Anterior cingulate cortex (tissue), 58 donors: ENCODE measurements at regions not wholly inside any gene's neighbourhood (a gene's known extent, or its start where the extent isn't known, plus 50 kb on each side); places are given as distances from the start of the nearest gene placed in this dataset.
"Not testable (repeated sequence)": the region's sequence is repeated elsewhere in the genome, so short reads cannot be mapped to it uniquely, and the experiment has no call there.

Experiments used
- DNase-seq, 58 donors: peaks; one replicate each; lab custom pipeline; 2025; lab: John Stamatoyannopoulos, UW

DNA sequence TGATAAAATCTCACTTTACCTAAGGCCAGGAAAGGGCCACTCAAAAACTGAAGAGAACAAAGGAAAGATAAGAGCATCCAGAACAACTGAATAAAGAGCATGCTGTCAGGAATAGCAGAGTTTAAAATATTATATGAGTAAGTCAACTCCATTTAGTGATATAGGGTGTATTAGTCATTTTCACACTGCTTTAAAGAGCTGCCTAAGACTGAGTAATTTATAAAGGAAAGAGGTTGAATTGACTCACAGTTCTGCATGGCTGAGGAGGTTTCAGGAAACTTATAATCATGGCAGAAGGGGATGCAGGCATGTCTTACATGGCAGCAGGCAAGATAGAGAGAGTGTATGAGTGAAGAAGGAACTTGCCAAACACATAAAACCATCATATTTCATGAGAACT, 778.0 kb upstream of the NECTIN3 start:
- no peak for DNase-seq

DNA sequence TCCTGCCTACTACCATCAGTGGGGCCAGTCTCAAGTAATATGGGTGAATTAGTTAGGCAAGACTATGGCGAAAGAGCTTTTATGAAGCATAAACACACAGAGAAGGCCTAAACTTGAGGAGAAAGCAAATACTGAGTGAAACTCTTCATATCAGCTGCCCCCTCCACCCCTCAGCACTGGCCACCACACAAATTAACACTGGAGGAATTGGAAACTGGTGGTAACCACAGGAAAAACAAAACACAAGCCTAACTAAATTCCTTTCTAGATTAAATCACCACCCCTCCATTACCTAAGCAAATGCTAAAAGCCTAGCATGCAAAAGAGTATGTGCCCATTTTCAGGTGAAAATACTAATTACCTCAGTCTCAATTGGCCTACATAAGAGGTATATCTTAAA, 774.7 kb upstream of the NECTIN3 start:
- DNase-seq: no peak

DNA sequence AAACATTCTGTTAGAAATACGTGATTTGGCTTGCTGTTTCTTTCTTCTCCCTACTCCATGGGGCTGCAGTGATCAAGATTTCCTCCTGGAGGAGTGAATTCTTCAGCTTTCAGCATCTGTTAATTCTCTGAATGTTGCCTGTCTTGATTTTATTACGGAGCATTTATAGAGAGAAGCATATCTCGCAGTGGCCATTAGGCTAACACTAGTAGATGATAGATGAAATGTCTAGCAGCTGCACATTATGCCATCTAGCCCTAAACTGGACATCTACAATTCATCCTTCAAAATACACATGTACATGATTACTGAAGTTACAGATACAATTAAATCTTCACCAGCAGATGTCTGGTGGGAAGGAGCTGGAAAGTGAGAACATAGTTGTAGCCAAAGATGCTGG, 769.8 kb upstream of the NECTIN3 start:
- DNase-seq: peak in 3 of 58 donors; percentile 5 to 49 (median 9)

DNA sequence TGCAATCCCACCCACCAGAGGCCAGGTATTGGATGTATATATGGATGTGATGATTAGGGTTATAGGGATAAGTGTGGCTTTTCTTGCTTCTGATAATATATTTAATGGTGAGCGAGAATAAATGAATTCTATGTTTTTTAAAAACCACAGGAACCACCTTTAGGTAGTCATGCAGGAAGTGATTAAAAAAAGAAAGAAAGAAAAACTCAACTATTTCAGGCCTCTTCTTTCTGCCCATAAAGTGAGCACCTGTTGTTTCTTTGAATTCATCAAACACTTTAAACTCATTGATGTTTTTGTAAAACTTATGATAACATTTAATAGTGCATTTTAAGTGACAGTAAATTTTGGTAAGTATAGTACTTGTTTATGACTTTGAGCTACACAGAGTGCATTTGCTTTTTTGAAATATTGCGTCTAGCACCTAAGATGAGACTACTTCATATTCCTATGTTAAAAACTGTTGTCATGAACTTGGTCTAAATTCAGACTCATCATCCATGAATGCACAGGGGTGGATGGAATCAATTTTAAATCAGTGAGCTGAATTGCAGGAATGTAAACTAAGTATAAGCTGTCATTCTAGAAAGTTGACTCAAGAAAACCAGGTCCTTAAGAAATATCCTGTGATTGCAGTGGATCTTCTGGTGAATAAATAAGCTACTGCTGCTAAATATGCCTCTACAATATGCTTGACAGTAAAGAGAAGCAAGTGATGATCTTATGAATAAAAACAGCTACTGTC, 764.4 kb upstream of the NECTIN3 start:
- DNase-seq: no peak

DNA sequence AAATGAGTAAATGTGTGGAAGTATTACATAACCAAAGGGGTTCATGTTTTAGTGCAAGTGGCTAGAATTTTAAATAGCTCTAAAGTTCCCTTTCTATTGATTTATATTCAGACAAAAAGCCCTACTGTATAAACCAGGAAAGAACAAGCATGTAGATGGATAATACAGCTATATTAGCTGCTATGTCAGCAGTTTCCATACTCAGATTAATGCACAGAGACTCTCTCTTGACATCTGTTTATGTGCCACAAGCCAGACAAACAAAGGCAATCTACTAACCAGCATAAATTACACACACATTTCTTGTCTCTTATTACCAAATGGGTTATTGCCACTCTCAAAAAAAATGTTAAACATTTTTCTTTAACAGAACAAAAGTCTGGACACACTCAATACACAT, 760.1 kb upstream of the NECTIN3 start:
- DNase-seq: no peak

DNA sequence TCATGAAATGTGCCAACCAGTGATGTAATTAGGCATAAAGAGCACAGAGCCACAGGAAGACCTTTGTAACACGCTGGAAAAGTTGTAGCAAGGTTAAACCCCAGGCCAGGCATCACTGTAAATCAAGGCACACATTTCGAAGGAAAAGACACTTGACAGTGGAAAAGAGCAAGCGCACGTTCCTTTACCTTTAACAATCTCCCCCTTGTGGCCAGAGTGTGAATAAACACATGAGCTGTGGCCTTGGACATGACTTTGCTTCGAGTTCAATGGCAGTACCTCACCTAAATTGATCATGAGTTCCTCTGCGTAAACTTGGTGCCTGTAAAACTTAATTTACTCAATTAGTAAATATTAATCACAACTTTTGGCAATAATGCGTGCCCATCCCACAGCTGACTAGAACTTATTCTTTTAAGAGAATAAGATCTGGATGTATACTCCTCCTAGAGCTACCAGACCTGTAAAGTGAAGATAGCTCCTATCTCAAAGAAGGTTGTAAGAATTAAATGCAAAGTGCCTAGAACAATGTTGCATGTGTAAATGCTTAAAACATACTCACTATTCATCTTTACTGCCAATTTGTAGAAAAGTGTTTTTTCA, 757.0 kb upstream of the NECTIN3 start:
- DNase-seq: peak in 21 of 58 donors; percentile 1 to 23 (median 5)

DNA sequence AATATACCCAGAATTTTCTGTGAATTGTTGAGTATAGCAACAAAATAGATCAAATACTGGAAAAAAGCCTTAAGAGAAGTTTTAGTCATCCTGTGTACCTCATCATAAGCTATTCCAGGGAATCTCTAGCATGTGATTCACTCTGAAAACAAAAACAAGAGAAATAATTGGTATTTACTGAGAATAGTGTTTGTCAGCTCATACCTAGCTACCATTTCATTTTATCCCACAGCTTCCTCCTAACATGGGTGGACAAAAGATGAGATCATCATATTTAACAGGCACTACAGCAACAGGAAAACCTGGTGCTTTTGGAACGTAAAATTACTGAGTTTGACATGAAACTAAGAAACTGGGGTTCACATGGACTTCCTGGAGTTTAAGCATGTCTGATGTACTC, 753.5 kb upstream of the NECTIN3 start:
- DNase-seq: no peak

DNA sequence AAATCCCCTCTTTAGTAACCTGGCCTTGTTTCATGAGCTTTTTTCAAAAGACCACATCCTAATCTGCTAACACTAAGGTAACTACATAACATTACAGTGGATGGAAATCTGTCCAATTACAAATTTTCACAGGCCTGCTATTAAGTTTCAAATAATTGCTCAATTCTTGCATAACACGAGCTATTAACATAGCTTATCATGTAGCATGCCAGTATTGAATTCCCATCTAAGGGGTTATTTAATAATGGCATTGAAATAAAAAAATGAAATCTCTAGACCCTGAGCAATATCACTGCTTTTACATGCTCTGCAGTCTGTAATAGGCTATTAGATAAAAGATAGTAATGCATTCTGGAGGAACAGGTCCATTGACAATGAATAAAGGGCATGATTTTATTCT, 748.3 kb upstream of the NECTIN3 start:
- DNase-seq: no peak

DNA sequence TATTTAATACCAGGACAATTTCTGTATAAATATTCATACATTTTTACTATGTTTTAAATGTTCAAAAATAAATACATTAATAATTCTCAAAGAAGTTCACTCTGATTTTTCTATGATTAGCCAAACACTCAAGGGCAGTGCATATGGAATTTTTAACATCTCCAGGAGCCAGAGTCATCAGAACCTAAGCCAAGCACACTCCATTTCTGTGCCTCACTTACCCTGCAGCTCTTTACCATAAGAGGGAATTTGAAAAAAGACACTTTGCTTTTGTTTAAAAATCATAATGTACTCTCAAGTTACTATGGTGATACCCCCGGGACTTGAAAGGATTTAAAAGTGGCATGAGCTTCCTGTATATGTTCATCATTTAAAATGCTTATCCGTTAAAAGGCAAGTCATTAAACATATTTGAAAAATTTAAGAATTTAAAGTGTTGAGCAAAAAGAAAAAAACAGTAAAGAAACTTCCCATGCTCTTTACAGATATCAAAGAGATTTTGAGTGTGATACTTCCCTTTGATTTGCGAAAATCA, 747.4 kb upstream of the NECTIN3 start:
- DNase-seq: no peak

DNA sequence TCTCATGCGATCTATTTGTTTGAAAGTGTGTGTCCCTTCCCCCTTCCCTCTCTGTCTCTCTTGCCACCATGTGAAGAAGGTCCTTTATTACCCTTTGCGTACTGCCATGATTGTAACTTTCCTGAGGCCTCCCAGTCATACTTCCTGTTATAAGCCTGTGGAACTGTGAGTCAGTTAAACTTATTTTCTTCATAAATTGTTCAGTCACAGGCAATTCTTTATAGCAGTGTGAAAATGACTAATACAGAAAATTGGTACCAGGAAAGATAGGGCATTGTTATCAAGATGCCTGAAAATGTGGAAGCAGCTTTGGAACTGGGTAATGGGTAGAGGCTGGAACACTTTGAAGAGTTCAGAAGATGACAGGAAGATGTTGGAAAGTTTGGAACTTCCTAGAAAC, 743.7 kb upstream of the NECTIN3 start:
- no peak for DNase-seq

DNA sequence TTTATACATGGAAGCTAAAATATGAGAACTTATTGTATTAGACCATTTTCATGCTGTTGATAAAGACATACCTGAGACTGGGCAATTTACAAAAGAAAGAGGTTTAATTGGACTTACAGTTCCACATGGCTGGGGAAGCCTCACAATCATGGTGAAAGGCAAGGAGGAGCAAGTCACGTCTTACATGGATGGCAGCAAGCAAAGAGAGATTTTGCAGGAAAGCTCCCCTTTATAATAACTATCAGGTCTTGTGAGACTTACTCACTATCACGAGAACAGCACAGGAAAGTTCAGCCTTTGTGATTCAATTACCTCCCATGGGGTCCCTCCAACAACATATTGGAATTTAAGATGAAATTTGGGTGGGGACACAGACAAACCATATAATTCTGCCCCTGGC, 740.1 kb upstream of the NECTIN3 start:
- not testable (repeated sequence) for DNase-seq

DNA sequence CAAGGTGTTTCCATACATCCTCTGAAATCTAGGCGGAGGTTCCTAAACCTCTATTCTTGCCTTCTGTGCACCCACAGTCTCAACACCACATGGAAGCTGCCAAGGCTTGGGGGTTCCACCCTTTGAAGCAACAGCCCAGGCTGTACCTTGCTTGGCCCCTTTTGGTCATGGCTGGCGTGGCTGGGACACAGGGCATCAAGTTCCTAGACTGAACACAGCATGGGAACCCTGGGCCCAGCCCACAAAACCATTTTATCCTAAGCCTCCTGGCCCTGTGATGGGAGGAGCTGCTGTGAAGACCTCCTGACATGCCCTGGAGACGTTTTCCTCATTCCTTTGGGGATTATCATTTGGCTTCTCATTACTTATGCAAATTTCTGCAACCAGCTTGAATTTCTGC, 739.0 kb upstream of the NECTIN3 start:
- DNase-seq: no peak

DNA sequence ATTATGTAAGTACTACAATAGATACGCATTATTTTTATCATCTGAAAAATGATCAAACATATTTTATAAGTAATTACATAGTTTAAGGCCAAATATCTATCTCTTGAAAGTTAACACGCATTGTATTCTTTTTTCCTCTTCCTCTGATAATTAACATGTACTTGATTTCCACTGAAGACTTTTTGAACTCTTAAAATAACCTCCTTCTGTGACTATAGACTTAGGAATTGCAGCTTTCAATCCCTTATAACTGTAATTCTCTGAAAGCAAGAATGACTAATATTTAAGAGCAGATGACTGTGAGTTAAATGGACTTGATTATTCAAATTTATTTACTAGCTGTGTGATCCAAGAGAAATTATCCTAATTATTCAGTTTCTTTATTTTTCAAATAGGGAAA, 730.6 kb upstream of the NECTIN3 start:
- no peak for DNase-seq

DNA sequence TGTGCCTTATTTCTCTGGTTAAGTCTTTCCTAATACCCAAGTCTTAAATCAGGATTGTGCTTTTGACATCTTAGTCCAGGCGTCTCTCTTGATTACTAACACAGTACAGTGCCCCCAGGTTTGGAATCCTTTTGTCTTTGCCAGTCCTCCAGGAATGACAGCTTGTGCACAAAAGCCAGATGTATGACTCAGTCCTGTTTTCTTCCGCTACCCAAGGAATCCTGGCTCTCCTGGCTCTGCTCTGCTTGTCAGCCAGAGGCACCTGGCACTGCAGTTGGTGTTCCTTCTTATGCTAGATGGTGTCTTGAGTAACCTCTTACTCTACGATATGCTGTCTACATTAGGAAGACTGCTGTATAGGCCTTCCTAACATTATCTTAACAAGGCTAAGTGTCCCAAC, 728.2 kb upstream of the NECTIN3 start:
- no peak for DNase-seq

DNA sequence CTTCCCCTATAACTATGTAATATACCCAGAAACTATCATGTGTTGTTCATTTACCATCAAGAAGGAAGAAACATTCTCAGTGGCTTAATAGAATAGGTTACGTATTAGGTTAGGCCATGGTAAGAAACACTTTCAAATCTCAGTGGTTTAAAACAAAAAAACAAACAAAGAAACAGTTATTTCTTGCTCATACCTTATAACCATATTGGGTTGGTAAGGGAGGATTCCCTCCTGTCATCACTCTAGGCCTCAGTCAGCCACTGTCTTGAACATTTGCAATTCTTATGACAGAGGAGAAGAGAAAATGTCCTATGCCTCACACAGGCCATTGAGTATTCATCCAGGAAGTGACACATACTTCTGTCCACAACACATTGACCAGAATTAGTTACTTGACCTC, 727.7 kb upstream of the NECTIN3 start:
- DNase-seq: no peak

DNA sequence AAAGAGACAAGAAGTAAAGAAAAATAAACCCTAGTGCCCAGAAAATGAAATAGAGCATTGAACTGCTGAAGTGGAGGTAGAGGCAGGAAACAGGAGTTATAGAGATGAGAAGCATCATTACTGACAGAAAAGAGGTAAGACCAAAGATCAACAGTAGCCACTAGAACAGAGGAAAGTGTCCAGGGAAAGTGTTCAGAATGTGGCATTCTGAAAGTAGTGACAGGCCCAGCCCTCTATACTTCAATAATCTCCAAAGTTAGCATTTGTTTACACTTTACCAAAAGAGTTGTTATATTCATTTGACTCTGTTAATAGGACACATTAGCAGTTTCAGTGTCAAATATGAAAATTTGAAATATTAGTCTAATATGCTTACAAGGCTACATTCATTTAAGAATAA, 727.1 kb upstream of the NECTIN3 start:
- no peak for DNase-seq

DNA sequence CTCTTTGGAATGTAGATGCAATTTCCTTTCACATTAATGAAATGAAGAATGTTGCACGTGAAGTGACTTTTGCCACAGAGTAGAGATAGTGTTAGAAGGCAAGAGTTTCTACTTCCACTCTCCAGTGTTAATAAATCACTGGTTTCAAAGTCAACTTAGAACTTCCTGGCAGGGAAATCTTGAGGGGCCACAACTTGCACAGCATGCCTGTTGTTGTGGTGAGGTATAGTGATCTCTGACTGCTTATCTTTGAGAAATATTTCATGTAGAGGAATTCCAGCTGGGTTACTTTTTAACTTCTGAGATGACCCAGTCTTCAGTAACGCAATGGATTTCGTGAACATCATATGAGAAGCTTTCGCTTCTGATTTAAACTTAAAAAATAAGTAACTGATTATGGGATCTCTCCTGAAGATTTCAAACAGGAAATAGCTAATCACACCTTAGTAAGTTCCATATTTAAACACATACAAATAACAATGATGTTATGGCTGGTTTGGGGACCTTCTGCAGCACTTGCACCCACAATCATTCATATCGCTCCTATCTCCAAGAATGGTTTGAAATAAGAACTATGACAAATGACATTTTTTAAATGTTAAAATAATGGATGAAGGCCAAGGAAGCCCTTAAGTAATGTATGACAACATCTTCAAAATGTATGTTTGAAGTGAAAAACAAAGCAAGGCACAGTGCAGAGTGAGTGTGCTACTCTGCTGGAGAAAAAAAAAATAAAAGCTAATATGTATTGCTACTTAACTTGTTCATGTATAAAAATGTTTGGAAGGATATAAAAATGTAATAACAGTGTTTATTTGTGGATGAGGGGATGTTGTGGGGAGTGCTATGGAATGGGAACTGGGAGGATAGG, 726.5 kb upstream of the NECTIN3 start:
- DNase-seq: no peak

DNA sequence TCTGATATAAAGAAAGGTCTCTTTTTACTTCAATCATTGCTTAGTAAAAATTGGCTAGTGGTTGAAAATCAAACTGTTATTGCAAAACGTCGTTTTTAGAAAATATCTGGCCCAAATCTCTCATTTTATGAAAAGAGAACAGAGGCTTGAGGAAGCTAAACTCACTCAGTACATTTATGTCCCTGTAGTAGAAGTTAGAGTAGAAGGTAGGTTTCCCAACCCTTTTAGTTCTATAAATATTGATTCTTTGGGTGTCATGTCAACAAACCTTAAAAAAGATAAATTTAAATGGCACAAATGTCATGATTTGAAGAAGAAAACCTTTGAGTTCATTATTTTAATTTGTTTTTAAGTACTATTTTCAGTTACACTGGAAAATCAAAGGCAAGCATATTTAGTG, 722.3 kb upstream of the NECTIN3 start:
- no peak for DNase-seq

DNA sequence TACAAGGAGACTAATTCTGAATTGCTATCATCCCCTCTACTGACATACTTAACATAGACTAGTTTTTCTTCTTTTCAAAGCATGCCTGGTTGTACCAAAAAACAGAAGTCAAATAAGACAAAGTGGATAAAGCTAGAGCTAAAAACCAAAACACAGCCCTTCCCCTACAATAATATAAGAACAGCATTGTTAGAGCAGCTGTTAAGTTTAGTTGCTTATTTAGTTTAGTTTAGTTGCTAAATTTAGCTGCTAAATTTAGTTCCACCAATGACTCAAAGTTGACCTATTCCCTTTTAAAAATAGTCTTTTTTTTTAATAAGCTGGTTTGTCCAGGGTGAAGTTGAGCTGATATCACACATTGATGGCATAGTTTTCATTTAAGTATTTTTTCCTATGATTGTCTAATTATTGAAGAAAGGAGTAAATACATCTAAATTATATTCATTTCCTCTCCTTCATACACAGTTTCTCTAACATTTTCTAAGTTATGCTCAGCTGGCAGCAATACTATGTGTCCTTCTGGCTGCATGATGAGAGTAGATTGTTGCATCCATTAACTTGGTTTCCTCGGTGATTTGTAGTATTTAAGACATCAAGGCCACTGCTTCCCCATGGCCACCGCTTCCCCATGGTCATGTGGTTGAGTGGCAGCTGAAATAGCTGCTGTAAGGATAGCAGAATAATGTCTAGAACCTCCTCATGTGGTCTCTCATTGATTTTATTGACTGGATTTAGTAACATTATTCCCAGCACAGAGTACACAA, 718.6 kb upstream of the NECTIN3 start:
- no peak for DNase-seq

DNA sequence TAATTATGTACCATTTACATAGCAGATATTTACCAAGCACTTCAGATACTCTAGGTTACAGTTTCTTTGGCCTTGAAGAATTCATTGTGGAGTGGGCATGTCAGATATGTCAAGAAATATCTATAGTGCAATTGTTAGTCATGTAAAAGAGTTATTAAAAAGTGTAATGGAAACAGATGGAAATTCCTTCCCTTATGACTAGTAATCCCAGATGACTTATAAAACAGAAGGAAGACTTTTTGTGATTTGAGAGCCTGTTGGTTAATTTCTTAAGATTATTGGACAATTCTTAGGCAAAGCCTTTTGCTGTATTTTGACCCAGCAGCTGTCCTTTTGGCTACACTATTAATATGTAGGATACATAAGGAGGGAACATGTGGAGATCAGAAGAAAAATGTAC, 708.9 kb upstream of the NECTIN3 start:
- DNase-seq: no peak

DNA sequence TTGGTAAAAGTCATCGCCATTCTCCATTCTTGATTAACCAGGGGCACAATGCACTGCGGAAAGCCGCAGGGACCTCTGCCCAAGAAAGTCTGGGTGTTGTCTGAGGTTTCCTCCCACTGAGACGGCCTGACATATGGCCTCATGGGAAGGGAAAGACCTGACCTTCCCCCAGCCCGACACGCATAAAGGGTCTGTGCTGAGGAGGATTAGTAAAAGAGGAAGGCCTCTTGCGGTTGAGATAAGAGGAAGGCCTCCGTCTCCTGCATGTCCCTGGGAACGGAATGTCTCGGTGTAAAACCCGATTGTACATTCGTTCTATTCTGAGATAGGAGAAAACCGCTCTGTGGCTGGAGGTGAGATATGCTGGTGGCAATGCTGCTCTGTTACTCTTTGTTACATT, 704.3 kb upstream of the NECTIN3 start:
- DNase-seq: peak in 6 of 58 donors; percentile 0 to 5 (median 2)
